GM18909 (cell line): ENCODE measurements at regions not wholly inside any gene's neighbourhood (a gene's known extent, or its start where the extent isn't known, plus 50 kb on each side); places are given as distances from the start of the nearest gene placed in this dataset.

Experiments
- ATAC-seq: cut with Tn5 transposase; IDR thresholded peaks from one replicate; pipeline ENCODE4 v1.9.1; 2021; ENCODE audit warnings: mild to moderate bottlenecking; ENCODE audit not compliant: unreplicated experiment, poor library complexity

DNA sequence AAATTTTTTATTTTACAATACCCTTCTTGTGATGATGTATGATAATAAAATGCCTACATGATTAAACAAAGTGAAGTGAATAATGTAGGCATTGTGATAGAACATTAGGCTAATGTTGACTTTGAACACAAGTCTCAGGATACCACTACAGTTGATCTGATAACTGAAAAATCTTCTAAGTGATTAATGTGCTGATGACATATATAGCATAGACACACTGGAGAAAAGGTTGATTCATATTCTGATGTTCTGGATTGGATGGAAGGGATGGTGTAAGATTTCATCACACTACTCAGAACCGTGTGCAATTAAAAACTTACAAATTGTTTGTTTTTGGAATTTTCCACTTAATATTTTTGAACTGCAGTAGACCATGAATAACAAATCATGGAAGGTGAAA is 738.5 kb downstream of the TECRL start:
- ATAC-seq: no peak

DNA sequence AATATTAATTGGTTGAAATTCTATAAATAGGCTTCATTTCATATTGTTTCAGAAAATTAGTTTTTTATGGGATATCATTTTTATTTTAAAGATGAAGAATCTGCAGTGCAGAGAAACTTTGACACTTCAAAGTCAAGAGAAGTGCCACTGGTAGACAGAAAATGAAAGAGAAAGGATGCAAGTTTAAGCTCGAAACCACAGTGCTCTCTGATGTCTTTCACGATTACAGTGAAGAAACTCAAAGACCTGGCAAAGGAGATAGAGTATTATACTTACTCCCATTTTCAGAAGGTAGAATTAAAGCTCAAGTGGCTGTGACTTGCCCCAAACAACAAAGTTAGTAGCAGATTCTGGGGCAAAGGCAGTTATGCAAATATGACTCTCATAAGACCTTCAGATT is 745.4 kb downstream of the TECRL start:
- ATAC-seq: no peak

GRCh38 chr4:63644396-63644795 is 764.9 kb downstream of the TECRL start:
- ATAC-seq: no peak

GRCh38 chr4:63637270-63637669 is 772.0 kb downstream of the TECRL start:
- ATAC-seq: no peak

DNA sequence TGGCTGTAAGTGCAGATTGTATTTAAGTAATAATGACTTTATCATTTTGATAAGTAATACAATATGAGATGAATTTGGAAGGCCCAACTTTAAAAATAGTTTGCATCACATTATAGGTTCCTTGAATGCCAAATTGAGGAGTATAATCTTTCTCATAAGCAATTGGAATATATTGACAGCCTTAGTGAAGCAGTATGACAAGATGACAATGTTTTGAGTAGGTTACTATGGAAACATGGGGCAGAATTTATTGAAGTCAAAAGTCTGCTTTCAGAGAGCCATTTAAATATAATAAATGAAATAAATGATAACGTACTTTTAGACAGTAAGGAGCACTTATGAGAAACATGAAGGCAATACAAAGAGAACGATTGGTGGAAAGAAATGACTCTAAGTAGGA is 776.4 kb downstream of the TECRL start:
- ATAC-seq: no peak

DNA sequence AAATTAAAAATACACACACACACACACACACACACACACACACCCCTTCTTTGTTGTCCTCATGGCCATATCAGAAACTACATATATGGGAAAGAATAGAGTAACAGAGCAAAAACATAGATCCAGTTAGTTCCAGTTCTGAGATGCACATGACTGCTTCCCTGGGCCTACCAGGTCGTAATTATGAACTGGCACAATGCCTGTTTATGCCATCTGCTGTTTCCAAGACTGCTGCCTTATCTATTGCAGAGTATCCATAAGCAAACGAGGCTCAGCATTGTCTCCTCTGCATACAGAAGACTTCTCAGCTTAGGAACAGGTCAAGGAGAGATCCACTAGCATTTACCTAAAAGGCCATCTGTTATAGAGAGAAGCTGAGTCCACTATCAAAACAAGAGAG is 789.0 kb downstream of the TECRL start:
- ATAC-seq: no peak

DNA sequence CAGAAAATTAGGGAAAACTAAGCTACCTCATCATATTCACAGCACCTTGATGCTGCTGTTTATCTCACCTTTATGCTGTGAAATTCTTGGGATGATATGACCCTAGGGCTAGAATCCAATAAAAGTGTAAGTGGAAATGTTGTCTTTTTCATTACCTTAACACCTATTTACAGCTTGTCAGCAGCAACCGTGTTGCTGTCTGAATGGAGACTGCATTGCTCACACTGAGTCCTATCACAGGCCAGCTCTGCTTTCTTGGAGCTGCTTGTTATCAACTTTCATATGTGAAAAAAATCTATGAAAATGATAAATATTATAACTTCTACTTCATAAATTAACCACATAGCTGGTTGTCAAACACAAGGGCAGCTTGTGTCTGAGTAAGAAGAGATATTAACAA is 789.5 kb downstream of the TECRL start:
- ATAC-seq: no peak

DNA sequence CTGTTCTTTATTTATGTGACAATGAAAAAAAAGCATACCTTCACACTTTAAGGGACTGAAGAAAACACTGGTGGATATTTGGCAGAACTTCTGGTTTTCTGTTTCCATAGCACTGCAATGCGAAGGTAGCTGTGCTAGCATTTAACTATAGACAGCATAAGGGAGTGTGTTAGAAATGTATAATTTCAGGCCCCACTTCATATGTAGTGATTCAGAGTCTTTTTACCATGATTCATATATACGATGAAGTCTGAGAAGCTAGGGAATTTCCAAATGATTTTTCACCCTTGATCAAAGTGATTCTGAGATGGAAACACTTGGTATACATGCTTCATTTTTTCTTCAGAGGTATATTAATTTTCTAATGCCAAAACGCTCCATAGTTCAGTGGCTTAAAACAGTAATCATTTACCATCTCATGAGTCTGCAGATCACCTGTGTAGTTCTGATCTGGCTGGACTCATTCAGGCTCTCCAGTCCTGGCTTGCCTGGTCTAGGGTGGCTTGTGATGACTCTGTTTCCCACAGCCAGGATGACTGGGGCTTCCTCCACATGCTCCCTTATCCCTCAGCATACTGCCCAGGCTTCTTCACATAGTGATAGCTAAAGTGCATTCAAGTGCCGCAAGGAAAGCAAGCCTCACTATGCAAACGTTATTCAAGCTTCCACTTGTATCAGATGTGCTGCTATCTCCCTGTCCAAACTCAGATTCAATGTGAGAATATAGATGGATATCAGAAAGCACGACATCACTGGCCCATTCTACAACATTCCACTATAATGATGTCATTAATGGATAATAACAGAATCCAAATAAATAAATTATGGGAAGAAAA is 790.1 kb downstream of the TECRL start:
- no peak for ATAC-seq

- no peak for ATAC-seq
Observed at GRCh38 chr4:63607169-63607872, 801.9 kb downstream of the TECRL start.

DNA sequence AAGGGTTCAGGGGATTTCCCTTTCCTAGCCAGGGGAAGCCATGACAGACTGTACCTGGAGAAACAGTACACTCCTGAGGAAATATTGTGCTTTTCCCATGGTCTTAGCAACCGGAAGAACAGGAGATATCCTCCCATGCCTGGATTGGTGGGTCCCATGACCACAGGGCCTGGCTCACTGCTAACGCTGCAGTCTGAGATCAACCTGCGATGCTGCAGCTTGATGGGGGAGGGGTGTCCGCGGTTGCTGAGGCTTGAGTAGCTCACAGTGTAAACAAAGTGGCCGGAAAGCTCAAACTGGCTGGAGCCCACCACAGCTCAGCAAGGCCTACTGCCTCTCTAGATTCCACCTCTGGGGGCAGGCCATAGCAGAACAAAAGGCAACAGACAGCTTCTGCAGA is 819.5 kb downstream of the TECRL start:
- ATAC-seq: no peak

- no peak for ATAC-seq
Observed at GRCh38 chr4:63583561-63583960, 825.7 kb downstream of the TECRL start.

GRCh38 chr4:63583007-63583406 is 826.2 kb downstream of the TECRL start:
- no peak for ATAC-seq

- ATAC-seq: no peak
Observed at GRCh38 chr4:63580796-63581475, 828.3 kb downstream of the TECRL start.

GRCh38 chr4:63578383-63578782 is 830.9 kb downstream of the TECRL start:
- no peak for ATAC-seq

GRCh38 chr4:63566658-63567057 is 842.6 kb downstream of the TECRL start:
- no peak for ATAC-seq

- ATAC-seq: no peak
Observed at GRCh38 chr4:63563288-63564014, 845.8 kb downstream of the TECRL start.

GRCh38 chr4:63558709-63559108 is 850.5 kb downstream of the TECRL start:
- ATAC-seq: no peak

- no peak for ATAC-seq
Observed at GRCh38 chr4:63556332-63556731, 852.9 kb downstream of the TECRL start.

GRCh38 chr4:63553123-63553522 is 856.1 kb downstream of the TECRL start:
- no peak for ATAC-seq

- no peak for ATAC-seq
Observed at GRCh38 chr4:63541828-63542227, 867.4 kb downstream of the TECRL start.
